GM23248 (cell line): ENCODE measurements at regions not wholly inside any gene's neighbourhood (a gene's known extent, or its start where the extent isn't known, plus 50 kb on each side); places are given as distances from the start of the nearest gene placed in this dataset.

Experiments used
- DNase-seq: peaks from one replicate; pipeline ENCODE4 v3.0.0-alpha.2; 2015
- H2AFZ ChIP-seq: fragments of 200-600 bp; sonication (generic); 2 replicates; pipeline ENCODE4 v1.6.1; 2016; ENCODE audit warnings: antibody characterized with exemption
- H3F3A ChIP-seq: fragments of 200-600 bp; sonication (generic); 2 replicates; pipeline ENCODE4 v1.6.1; 2016; ENCODE audit warnings: mild to moderate bottlenecking, antibody characterized with exemption, mixed run types; ENCODE audit not compliant: insufficient read depth
- H3K27ac ChIP-seq: fragments of 200-600 bp; sonication (generic); 2 replicates; pipeline ENCODE4 v1.5.1; 2016; ENCODE audit warnings: mild to moderate bottlenecking
- H3K27me3 ChIP-seq: fragments of 200-600 bp; sonication (generic); replicated peaks from 2 replicates; pipeline ENCODE4 v1.6.1; 2016; ENCODE audit warnings: mild to moderate bottlenecking; ENCODE audit not compliant: insufficient read depth
- H3K36me3 ChIP-seq: fragments of 200-600 bp; sonication (generic); 2 replicates; pipeline ENCODE4 v1.6.1; 2016; ENCODE audit warnings: low read depth, mild to moderate bottlenecking
- H3K4me1 ChIP-seq: fragments of 200-600 bp; sonication (generic); 2 replicates; pipeline ENCODE4 v1.6.1; 2016; ENCODE audit warnings: mild to moderate bottlenecking; ENCODE audit not compliant: insufficient read depth
- H3K4me2 ChIP-seq: fragments of 200-600 bp; sonication (generic); one replicate; pipeline ENCODE4 v1.6.1; 2016; ENCODE audit warnings: mild to moderate bottlenecking; ENCODE audit not compliant: unreplicated experiment
- H3K4me3 ChIP-seq: fragments of 200-600 bp; sonication (generic); 2 replicates; pipeline ENCODE4 v1.5.1; 2016; ENCODE audit warnings: mild to moderate bottlenecking
- H3K79me2 ChIP-seq: fragments of 200-600 bp; sonication (generic); 2 replicates; pipeline ENCODE4 v1.6.1; 2016; ENCODE audit warnings: mild to moderate bottlenecking; ENCODE audit not compliant: insufficient read depth
- H3K9ac ChIP-seq: fragments of 200-600 bp; sonication (generic); 2 replicates; pipeline ENCODE4 v1.6.1; 2016; ENCODE audit warnings: mild to moderate bottlenecking
- H3K9me2 ChIP-seq: fragments of 200-600 bp; sonication (generic); 2 replicates; pipeline ENCODE4 v1.6.1; 2016; ENCODE audit warnings: mixed run types, mild to moderate bottlenecking, moderate library complexity; ENCODE audit not compliant: insufficient read depth
- H3K9me3 ChIP-seq: fragments of 200-600 bp; sonication (generic); one replicate; pipeline ENCODE4 v1.6.1; 2017; ENCODE audit warnings: low read depth
- H4K20me1 ChIP-seq: fragments of 200-600 bp; sonication (generic); 2 replicates; pipeline ENCODE4 v1.6.0; 2016; ENCODE audit not compliant: insufficient read depth
- EZH2 ChIP-seq: fragments of 200-600 bp; sonication (generic); IDR thresholded peaks from 2 replicates; pipeline ENCODE4 v1.6.1; 2018; ENCODE audit warnings: antibody characterized with exemption, mild to moderate bottlenecking; ENCODE audit not compliant: insufficient read depth, poor library complexity, severe bottlenecking
- EZH2phosphoT487 ChIP-seq: fragments of 200-600 bp; sonication (generic); IDR thresholded peaks from 2 replicates; pipeline ENCODE4 v1.6.1; 2018; ENCODE audit warnings: antibody characterized with exemption, moderate library complexity, mild to moderate bottlenecking, low read depth; ENCODE audit not compliant: insufficient read depth
- WGBS, 2 experiments: methylation state at CpG; one replicate each; pipeline ENCODE4 v1.1.6; 2015 to 2017; ENCODE audit warnings: low lambda C conversion rate in 2 of 2, low coverage in 1 of 2; ENCODE audit errors: missing lambda C conversion rate in 2 of 2; 5-methylcytosine and 5-hydroxymethylcytosine counted together
- in situ Hi-C: fragments of 300-500 bp; cut with MboI; formaldehyde crosslinking; loops from 2 replicates; pipeline ENCODE4 v1.15.0; 2020

- no peak overlapping the region for H3K27ac ChIP-seq
- H2AFZ ChIP-seq: no peak overlapping the region
- H3K79me2 ChIP-seq: no peaks in the 10 kb centered on the region
- H3F3A ChIP-seq: no peaks in the 10 kb centered on the region
- H3K4me3 ChIP-seq: no peak overlapping the region
- no peak for TF ChIP-seq EZH2
- no peak for TF ChIP-seq EZH2phosphoT487
- in situ Hi-C loops: no loop called here
- H3K9me2 ChIP-seq: no peaks in the 10 kb centered on the region
- H3K36me3 ChIP-seq: no peaks in the 10 kb centered on the region
- no peaks in the 10 kb centered on the region for H3K27me3 ChIP-seq
- DNase-seq: no peak
- H3K4me1 ChIP-seq: no peaks in the 10 kb centered on the region
- H3K9me3 ChIP-seq: no peaks in the 10 kb centered on the region
- no peaks in the 10 kb centered on the region for H4K20me1 ChIP-seq
- H3K4me2 ChIP-seq: no peak overlapping the region
- H3K9ac ChIP-seq: no peak overlapping the region
Measured at GRCh38 chr2:199697469-199697868, 153.5 kb downstream of the FTCDNL1 start.

DNA sequence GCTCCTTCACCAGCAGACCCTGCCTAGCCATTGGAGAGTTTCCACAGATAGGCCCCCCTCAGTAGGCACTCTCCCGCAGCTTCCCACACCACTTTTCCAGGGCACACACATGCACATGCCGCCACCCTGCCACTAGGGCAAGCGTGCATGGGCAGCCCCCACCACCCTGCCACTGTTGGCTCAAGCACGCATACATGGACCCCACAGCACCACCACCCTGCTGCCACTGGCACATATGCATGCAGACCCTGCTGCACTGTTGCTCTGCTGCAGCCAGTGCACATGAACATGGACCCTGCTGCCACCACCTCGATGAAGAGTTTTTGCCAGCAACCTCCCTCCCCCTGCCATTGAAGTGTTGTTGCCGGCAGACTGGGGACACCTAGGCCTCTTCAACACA lies 154.9 kb downstream of the FTCDNL1 start:
- H3K27ac ChIP-seq: no peak overlapping the region
- H3K36me3 ChIP-seq: no peaks in the 10 kb centered on the region
- H3K4me1 ChIP-seq: no peaks in the 10 kb centered on the region
- no peaks in the 10 kb centered on the region for H3F3A ChIP-seq
- no peaks in the 10 kb centered on the region for H3K79me2 ChIP-seq
- H3K9me2 ChIP-seq: no peaks in the 10 kb centered on the region
- H4K20me1 ChIP-seq: no peaks in the 10 kb centered on the region
- in situ Hi-C loops: no loop called here
- no peak for TF ChIP-seq EZH2phosphoT487
- no peak for TF ChIP-seq EZH2
- no peaks in the 10 kb centered on the region for H3K27me3 ChIP-seq
- no peak overlapping the region for H3K4me2 ChIP-seq
- WGBS, 2 experiments: 56 to 69% methylated on average over 6 of the region's 6 CpGs
- no peaks in the 10 kb centered on the region for H3K9me3 ChIP-seq
- no peak overlapping the region for H3K4me3 ChIP-seq
- no peak for DNase-seq
- H2AFZ ChIP-seq: no peak overlapping the region
- no peak overlapping the region for H3K9ac ChIP-seq

DNA sequence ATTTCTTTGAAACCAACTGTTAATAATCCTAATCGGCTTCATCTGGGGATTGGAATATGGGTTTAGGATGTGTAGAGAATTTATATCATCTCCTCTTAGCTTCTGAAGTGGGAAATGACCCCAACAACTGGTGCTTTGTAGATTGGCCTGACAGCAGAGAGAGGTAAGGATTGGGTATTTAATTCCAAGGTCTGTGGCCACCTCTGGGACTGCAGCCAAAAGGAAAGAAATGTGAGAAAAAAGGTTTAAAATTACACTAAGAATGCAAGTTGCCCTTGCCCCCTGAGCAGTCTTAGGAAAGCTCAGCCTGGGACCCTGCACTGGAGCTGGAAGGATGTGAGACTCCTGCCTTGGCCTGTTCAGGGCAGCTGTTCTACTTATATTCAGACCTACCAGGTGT lies 157.1 kb downstream of the FTCDNL1 start:
- Histone ChIP-seq H3K9ac (no peak overlapping the region), H3K36me3 (no peaks in the 10 kb centered on the region), H3K79me2 (no peaks in the 10 kb centered on the region), H4K20me1 (no peaks in the 10 kb centered on the region), H3K27ac (no peak overlapping the region), H3K4me2 (no peak overlapping the region), H3K9me3 (no peaks in the 10 kb centered on the region), H2AFZ (no peak overlapping the region), H3F3A (no peaks in the 10 kb centered on the region), H3K27me3 (no peaks in the 10 kb centered on the region), H3K4me1 (no peaks in the 10 kb centered on the region), H3K4me3 (no peak overlapping the region), H3K9me2 (no peaks in the 10 kb centered on the region)
- no peak for DNase-seq
- WGBS, 2 experiments: 37 to 63% methylated on average over 1 of the region's 1 CpG
- in situ Hi-C loops: no loop called here
- TF ChIP-seq EZH2 (no peak), EZH2phosphoT487 (no peak)

GRCh38 chr2:199692489-199692888 lies 158.5 kb downstream of the FTCDNL1 start:
- WGBS, 2 experiments: 59 to 66% methylated on average over 3 of the region's 3 CpGs
- no peak overlapping the region for H3K4me2 ChIP-seq
- H3K9ac ChIP-seq: no peak overlapping the region
- H3K27ac ChIP-seq: no peak overlapping the region
- no peaks in the 10 kb centered on the region for H4K20me1 ChIP-seq
- no peak overlapping the region for H3K4me3 ChIP-seq
- H3K9me2 ChIP-seq: no peaks in the 10 kb centered on the region
- H3K79me2 ChIP-seq: no peaks in the 10 kb centered on the region
- no peaks in the 10 kb centered on the region for H3K27me3 ChIP-seq
- H3K9me3 ChIP-seq: no peaks in the 10 kb centered on the region
- DNase-seq: no peak
- H3F3A ChIP-seq: no peaks in the 10 kb centered on the region
- H3K36me3 ChIP-seq: no peaks in the 10 kb centered on the region
- TF ChIP-seq EZH2 (no peak), EZH2phosphoT487 (no peak)
- H2AFZ ChIP-seq: no peak overlapping the region
- in situ Hi-C loops: no loop called here
- no peaks in the 10 kb centered on the region for H3K4me1 ChIP-seq

DNA sequence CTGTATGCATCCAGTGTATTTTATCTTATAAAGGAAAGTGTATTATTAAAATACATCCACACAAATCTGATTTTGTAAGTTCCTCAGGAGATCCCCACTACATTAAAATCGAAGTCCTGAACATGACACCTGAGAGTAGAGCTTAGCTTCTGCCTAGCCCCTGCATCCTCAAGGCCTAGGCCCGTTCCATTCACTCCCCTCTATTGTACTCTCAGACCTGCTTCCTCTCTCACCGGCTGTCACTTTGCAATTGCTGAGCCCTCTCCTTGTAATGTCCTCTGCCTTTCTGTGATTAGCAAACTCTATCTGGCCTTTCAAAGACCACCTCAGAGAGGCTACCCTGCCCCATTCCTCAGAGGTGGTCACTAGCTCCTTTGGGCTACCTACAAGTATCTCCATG lies 160.8 kb downstream of the FTCDNL1 start:
- 56 to 63% methylated on average over 3 of the region's 3 CpGs for WGBS, 2 experiments
- Histone ChIP-seq H2AFZ (no peak overlapping the region), H4K20me1 (no peaks in the 10 kb centered on the region), H3K9me3 (no peaks in the 10 kb centered on the region), H3K79me2 (no peaks in the 10 kb centered on the region), H3K9me2 (no peaks in the 10 kb centered on the region), H3K27ac (no peak overlapping the region), H3K36me3 (no peaks in the 10 kb centered on the region), H3K4me2 (no peak overlapping the region), H3K4me3 (no peak overlapping the region), H3K27me3 (no peaks in the 10 kb centered on the region), H3K4me1 (no peaks in the 10 kb centered on the region), H3F3A (no peaks in the 10 kb centered on the region), H3K9ac (no peak overlapping the region)
- TF ChIP-seq EZH2phosphoT487: no peak
- TF ChIP-seq EZH2: no peak
- in situ Hi-C loops: no loop called here
- no peak for DNase-seq
